ENCODE measurements at regions not wholly inside any gene's neighbourhood (a gene's known extent, or its start where the extent isn't known, plus 50 kb on each side); places are given as distances from the start of the nearest gene placed in this dataset.

DNA sequence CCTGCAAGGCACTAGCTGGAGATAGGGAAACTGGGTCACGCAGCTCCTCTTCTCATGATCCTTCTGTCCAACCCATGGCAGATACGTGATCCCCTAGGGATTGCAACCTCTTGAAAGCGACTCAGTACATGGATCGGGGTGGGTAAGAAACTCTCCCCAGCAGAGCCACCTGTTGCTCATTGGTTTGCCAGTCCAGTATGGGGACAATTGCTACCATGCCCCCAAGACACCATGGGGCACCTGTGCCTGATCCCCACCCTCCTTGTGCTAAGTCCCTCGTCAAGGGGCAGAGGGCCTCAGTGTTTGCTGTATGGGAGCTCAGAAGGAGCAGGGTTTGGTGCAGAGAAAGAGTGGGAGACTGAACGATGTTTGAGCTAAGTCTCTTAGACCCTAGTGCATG is 500.9 kb downstream of the ENC1 start:
- DNase-seq: no peak

DNA sequence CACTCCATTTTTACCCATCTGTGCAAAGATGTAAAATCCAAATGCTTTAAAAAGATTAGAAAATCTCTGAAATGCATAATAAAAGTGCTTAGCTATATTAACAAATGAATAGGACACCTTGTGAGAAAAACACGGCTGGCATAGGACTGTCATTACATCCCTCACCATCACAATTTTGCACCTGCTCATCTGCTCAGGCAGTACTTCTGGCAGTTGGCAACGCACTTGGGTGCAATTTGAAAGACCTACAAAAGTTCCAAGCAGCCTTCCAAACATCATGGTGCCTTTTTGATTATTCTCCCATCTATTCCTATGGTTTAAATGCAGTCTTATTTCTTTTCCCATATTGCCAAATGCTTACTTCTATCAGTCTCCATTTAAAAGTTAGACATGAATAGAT is 501.8 kb downstream of the ENC1 start:
- DNase-seq: no peak

DNA sequence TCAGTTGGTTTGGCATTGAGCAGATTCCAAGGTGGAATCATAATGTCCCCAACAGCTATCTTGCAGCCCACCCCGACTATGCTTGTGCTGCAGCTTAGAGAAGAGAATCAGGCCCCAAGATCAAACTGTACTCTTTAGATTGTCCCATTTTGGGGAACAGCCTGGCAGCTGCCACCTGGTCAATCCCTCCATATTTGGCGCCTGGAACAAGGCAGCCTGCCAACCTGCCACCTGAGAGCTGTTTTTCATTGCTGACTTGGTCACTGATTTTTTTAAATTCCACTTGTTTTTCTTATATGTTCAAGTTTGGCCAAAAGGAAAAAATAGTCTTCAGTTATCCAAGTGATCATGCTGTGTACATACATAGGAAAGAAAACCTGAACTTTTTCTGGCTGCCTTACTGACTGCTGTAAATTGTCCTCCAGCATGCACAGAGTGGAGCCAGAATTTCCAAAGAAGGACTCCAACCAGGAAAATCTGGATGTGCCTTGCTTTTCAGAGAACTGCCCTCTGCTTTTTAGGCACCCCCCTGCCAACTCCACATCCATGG is 504.2 kb downstream of the ENC1 start:
- DNase-seq: no peak

DNA sequence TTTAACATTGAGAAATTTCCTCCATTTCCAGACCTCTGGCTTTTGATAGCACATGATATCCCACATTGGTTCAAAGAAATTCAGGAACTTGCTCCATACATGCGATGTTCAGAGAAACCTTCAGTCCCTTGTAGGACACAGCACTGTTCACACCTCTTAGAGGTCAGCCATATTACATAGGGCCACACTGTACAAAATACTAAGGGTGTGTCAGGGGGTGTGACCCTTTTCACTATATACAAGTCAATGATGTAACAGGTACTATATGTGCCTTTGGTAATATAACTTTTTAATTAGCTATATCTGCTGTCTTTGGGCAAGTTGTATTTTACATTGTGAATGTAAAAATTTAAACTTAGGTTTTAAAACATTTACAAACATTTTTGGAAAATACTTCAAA is 505.5 kb downstream of the ENC1 start:
- no peak for DNase-seq

DNA sequence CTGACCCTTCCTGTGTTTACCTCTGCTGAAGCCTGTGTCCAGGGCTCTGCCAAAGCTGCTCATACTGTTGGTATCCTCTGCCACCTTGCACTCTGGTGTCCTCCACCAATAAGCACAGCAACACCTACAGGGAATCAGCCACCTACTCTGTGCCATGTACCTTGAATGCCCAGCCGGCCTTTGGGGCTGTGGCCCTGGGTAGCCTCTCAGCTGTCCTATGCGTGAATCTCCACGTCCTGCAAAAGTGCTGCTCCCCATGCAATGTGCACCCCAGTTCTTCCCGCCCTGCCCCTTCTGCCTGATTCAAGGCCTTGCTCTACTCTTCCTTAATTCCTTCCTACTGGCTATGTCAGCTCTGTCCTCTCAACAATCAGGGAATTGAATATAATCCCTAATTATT is 506.5 kb downstream of the ARHGEF28 start:
- DNase-seq: no peak

DNA sequence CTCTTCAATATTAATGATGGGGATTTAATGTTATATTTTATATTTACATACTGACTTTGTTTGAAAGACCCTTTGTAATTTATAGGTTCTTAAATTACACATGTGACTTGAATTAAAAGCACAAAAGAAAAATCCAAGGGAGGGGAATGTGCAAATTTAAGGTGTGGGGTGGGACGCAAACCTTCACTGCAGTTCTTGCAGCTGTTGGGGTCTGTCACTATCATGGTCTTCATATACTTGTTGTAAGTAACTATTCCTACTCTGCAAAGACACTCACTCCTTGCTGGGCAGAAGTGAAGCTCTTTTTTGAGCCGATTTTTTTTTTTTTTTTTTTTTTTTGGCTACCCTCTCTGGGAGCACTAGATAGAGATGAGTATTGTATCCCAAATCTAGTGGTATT is 505.3 kb downstream of the ARHGEF28 start:
- DNase-seq: no peak

DNA sequence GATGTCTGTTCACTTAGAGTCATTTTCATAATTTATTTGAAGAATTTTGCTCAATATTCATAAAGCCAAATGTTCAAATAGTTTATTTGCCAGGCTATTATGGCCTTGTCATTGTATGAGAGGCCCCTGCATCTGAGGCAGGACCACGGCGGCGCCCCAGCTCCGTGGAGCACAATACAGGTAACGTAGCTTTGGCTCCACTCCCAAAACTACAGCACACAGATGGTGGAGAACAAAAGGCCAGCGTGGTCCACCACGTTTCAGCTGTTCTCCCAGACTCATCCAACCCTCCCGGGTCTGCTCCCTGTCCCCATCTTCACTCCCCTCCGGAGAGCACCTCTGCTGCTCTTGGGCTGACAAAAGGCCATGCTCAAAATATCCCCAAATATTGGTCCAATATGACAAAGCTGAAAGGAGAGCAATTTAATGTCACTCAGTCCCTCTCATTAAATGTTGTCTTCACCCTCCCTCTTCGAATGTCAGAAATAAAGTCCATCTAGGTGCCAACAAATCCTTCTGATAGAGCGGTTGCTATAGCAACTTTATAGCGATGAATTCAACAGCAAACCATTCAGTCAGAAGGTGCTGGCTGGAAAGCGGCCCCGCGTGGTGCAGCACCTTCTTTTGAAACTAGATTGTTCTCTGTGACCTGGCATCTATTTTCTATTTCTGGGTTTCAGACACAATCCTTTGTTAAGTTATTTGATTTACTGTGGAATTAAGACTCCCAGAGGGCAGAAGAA is 504.3 kb downstream of the ARHGEF28 start:
- DNase-seq: no peak

DNA sequence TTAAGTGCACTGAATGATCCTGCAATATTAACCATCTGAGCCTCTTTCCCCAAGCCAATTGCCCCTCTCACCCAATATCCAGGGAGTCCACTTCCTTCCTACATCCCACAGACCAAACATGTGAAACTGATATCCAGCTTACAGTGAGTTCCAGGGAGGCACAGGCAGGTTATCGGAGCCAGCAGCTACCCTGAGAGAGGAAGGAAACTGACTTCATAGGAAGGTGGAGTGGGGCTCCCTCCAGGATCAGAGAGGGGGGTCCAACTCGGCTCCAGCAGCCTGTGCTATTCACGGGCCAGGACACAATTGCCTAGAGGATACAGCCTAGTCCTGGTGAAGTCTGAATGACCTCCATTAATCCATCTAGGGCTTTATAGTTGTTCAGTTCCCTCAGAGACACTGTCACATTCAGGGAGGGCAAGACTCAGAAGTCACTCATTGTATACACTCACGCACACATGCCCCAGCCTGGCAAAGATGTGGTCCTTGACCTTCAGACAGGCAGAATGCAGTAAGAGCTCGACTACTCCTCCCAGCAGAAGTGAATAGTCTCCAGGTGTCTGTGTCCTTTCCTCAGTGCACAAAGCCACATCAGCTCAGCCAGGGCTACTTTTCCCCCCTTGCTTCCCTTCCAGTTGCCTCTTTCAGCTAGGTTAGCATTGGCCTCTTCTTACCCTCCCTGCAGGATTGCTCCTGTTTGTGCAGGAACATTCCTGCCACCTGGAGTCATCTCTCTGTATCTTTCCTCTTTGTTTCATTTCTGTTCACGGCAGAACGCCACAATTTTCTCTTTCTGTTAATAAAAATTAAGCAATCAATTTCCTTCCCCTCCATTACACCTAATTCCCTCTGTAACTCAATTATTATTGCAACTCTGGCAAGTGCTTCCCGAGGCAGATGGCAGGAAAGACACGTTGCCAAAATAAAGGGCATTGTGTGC is 501.7 kb downstream of the ARHGEF28 start:
- DNase-seq: no peak

DNA sequence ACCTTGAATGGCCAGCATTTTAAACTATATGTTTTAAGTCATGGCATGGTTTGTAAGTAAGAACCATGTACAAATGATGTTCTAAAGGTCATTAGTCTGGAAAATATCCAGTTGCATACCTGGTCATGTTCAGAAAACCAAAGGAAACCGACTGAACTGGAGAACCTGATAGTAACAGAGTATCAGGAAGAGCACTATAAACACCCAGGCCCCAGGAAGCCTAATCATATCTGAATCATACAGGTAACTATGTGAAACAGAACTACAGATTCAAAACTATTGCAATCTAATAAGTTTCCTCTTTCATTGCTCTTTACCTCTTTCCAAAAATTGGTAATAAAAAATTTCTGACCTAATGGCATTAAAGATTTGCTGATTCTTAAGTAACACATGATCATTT is 500.3 kb downstream of the ARHGEF28 start:
- DNase-seq: no peak

DNA sequence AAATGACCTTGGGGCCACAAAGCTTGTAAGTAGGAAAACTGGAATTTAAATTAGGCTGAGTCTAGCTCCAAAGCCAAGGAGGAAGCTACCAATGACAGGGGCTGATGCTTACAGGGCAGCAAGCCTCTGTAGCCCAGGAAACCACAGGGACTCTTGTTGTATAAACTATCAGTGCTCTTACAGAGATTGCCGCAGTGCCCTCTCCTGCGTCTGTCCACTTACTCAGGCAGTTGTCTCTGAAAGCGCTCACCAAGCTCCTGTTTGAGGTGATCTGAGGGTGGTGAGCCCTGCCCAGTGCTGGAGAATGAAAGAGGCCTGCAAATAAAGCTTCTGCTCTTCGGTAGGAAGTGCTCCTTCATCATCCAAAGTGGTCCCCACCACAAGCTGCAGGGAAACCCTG is 498.8 kb downstream of the ARHGEF28 start:
- no peak for DNase-seq

DNA sequence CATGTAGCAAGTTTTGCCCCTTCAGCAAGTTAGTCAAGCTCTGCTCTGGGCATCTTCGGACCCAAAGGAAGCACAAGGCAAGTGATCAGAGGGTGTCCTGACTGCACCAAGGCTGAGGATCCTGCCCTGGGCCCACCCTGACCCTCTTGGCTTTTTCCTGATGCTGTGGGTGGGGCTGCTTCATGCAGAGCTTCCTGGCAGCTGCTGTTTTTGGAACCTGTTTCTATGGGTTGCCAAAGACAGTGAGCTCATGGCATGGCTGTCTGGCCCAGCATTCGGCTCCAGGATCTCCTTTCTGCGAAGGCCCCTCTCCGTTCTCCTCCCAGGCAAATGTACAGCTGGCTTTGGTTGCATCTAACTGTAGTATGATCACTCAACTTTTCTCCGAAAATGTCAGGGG is 497.9 kb downstream of the ARHGEF28 start:
- DNase-seq: no peak

DNA sequence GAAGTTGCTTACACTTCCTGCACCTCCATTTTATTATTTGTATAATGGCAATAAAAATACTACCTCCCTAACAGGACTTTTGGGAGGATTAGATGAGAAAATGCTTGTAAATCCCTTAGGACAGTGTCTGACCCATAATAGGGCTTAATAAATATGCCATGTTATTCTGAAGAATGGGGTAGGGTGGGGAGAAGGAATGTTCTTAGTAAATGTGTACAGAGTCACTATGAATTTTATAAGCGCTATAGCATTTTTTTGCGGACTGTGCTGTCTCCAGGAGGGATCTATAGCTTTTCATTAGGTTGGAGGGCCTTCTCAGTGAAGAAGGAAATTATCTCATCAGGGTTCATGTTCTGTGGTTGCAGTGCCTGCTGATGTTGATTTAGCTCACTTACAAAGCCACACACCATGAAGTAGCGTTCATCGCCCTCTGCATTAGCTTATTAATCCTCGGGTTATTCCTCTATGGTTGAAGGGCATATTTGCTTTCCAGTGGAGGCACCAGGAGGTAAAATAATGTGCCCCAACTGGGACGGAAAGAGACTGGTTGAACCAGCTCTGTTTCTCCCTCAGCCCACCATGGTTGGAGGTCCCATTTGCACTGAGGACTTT is 497.1 kb downstream of the ARHGEF28 start:
- peak; percentile 10 for DNase-seq

DNA sequence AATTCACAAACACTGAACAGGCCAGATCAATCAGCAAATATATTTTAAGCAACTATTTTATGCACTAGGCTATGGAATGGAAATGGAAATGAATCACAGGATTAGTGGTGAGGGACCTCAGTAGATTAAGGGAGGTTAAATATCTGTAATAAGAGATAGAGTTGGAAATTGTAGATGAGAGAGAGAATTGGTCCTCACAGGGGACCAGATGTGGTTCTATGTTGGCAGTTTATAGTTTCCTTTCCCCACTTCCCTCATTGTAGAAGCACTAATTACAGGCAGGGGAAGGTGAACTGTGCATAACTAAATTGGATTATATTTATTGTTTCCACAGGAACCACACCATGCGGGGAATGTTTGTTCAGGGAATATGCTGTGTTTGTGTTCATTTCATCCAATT is 496.2 kb downstream of the ARHGEF28 start:
- no peak for DNase-seq

DNA sequence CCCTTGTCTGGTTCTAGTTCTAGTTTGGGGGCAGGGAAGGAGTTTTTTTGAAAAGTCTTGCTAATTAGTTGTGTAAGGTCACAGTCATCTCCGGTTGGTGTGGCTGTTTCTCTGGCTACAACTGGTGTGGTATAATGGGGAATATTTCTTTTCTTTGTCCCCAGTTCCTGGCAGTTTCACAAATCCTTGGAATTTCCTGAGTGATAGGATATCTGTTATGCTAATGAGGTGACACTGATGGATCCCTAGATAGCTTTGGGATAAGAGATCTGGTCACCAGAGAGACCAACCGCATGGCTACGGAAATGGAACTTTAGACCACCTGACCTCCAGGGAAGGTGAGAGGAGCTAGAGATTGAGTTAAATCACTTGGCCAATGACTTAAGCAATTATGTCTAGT is 494.6 kb downstream of the ARHGEF28 start:
- no peak for DNase-seq

DNA sequence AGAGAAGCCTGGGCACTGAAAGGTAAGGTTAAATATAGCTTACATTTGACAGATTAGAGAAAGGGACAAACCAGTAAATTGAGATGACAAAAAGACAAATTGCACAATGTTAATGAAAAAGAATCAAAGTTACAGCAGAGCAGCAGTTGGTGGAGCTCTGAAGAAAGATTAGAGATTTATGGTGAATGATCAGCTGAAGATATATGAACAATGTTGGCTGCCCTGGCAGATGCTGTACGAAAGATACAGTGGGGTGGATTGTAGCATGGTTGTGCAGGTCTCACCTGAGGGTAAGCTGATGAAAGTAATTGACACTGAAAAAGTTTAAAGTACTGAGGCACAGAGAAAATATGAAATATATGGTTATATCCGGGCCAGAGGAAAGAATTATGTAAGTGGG is 492.1 kb downstream of the ARHGEF28 start:
- no peak for DNase-seq

DNA sequence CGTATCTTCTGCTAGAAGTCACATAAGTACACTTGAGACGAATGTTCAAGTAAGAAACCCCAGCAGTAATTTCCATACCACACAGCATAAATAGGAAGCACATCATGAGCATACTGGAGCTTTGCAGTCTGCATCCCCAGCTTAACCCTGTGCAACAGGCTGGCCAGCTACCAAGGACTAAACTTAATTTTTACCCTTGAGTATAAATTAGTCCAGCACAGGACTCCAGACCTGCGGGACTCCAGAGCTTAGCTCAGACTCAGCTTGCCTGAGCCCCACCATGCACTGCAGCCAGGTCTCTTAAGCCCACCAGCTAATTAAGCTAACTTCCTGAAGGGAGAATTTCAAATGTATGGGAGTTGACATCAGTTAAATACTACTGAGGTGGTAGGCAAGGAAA is 491.0 kb downstream of the ARHGEF28 start:
- DNase-seq: no peak

DNA sequence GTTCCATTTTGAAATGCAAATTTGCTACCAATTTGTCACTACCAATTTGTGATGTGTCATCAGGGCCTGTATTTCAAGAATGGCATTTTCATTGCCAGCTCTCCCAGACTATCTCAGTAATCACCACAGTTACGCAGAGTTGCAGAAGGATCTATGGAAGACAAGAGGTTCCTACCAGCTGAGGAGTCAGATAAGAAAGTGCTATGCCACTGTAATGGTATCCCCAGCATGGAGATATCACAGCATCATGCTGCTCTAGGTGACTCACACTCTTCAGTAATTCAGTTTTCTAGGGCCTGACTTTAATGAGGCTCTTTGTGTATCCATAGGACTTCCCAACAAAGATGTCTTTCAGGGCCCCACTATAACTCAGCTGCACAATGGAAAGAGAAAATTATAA is 490.3 kb downstream of the ARHGEF28 start:
- peak; percentile 27 for DNase-seq

DNA sequence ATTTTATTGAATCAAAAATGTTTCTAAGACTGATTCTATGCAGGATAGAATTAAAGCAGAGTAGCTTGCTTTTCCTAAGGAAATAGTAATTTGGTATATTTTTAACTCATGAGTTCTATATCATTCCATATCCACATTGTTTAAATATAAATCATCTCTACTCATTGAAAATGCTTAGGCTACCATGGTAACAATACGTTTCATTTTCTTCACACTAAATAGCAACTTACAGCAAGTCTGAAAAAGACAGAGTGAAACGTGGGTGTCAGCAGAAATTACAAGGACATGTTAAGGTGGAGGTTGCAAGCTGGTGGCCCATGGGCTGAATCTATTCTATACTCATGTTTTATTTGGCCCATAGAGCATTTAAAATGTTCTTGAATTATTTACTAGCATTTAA is 487.9 kb downstream of the ARHGEF28 start:
- no peak for DNase-seq

DNA sequence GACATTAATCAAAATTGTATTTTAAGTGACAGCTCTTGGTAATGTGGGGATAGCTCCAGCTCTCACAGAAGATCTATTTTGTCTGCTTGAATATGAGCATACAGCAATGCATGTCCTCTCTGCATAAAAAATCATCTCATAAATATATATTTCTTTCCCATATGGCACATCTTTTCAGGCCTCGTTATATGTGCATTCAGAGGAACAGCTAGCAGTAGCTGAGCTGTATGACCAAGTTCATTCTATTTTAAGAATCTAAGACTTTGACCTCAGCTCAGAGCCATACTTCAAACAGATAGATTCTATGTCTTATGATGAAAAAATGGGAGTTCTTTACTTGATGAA is 487.2 kb downstream of the ARHGEF28 start:
- DNase-seq: no peak

DNA sequence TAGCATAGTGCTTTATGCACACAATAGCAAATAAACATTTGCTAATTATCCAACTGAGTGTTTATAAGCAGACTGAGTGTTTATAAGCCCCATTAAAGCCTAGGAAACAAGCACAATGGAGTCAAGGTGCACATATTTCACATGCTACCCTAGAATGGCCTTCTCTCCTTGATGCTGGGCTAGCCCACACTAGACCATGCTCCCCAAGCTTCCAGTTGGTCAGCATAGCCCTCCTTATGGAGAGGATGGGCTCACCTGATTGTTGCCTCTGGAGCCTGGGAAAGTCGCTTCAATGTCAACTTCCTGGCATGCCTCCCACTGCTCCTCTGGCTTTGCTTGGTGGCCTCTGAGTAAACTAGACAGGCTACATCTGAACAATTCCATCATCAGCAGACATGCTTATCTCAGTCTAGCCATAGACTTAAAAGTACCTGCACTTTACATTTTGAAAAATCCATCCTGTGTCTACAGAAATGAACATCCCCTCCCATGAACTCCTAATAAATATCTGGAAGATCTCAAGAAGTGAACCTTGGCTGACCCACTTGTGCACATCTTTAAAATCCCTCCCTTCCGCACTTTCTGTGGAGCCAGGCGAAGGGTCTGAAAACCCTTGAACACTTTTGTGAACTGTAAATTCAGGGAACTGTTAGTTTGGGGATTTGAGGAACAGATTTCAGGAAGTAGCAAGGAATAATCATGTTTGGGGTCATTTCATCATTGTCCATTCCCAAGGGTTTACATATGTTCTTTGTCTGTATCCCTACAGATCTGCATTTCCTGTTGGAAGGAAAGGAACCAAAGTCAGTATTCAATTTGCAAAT is 486.6 kb downstream of the ARHGEF28 start:
- no peak for DNase-seq

DNA sequence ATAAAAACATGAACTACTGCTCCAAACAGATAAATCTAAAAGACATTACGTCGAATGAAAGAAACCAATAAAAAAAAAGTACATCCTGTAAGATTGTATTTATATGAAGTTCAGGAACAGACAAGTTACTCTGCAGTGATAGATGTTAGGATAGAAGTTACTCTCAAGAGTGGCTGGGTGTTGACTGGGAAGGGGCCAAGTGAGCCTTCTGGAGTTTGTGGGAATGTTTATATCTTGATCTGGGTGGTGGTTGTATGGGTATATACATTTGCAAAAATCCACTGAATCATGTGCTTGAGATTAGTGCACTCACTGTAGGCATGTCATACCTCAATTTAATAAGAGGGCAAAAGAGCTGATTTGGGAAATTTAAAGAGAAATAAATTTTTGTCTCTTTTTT is 485.8 kb downstream of the ARHGEF28 start:
- no peak for DNase-seq

DNA sequence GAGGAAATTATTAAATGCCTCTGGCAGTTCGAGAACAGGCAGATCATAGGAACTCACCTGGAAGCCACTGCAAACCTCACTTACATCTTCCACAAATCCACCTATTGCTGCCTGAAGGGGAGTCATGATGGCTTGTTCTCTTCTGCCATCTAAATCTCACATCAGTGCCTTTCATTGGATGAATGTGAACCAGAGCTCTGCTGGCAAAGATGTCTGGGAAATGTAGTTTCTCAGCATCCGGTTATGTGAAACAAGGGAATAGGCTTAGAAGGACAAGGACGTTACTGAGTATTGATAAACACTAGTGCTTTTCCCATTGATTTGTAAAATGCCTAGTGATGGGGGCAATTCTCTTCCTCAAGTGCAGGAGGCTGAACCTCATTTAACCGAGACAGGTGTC is 483.3 kb downstream of the ARHGEF28 start:
- DNase-seq: no peak

DNA sequence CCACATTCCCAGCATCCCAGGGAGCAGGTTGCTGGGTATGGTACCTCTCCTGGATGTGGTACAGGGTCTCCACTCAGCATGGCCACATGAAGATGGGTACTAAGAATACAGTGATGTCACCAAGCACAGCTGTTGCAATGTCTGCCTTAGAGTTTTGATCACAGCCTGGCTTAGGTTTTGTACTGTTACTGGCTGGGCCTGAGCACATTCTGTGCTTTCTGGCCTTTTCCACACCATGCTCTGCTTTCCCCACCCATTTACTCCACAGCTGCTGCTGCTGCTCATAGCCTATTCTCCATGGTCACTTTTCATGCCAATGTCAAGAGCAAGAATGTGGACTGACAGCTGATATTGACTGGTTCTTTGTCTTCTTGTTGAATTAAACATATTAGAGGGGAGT is 481.9 kb downstream of the ARHGEF28 start:
- DNase-seq: no peak

Data from hematopoietic multipotent progenitor cell treated with erythropoietin and hydrocortisone succinate and interleukin-3 and kit ligand, for 4 days (in vitro differentiated cells).